H1 (cell line): ENCODE measurements at regions not wholly inside any gene's neighbourhood (a gene's known extent, or its start where the extent isn't known, plus 50 kb on each side); places are given as distances from the start of the nearest gene placed in this dataset.

Experiments used
- CTCF ChIA-PET: fragments of 300-600 bp; sonication (Branson Sonifier 250); formaldehyde crosslinking; loops from one replicate; lab custom pipeline; 2021; ENCODE audit not compliant: partially characterized antibody; lab: Charles Lee
- POLR2A ChIA-PET: fragments of 300-600 bp; sonication (Branson Sonifier 250); formaldehyde crosslinking; loops from one replicate; lab custom pipeline; 2021; ENCODE audit warnings: inconsistent platforms; ENCODE audit not compliant: partially characterized antibody; lab: Charles Lee
- DNase-seq, 2 experiments: peaks; one replicate each; pipeline versions ENCODE4 v3.0.0 to v3.0.0-alpha.2; 2010 to 2022; ENCODE audit warnings: low spot score in 2 of 2, low read depth in 1 of 2, mixed read lengths in 1 of 2
- FAIRE-seq: peaks from 2 replicates; lab custom pipeline; 2011; peaks lifted over from hg19 to GRCh38; lab: Jason Lieb, UNC
- H2AFZ ChIP-seq: 2 replicates; pipeline ENCODE4 v1.8.1; 2012; ENCODE audit warnings: low read length, inconsistent platforms
- H2AK5ac ChIP-seq: 2 replicates; pipeline ENCODE4 v1.6.1; 2013; ENCODE audit warnings: low read depth, low read length
- H2BK120ac ChIP-seq: replicated peaks from 2 replicates; pipeline ENCODE3; 2013; ENCODE audit warnings: low read depth, low read length, inconsistent platforms
- H2BK12ac ChIP-seq: 2 replicates; pipeline ENCODE4 v1.6.1; 2013; ENCODE audit warnings: low read depth, low read length
- H2BK15ac ChIP-seq: 2 replicates; pipeline ENCODE4 v1.6.1; 2013; ENCODE audit warnings: low read length
- H2BK20ac ChIP-seq: 2 replicates; pipeline ENCODE4 v1.6.1; 2013; ENCODE audit warnings: low read length
- H2BK5ac ChIP-seq: 2 replicates; pipeline ENCODE4 v1.6.1; 2013; ENCODE audit warnings: low read depth, low read length
- H3K14ac ChIP-seq: 2 replicates; pipeline ENCODE4 v1.6.1; 2013; ENCODE audit warnings: inconsistent platforms; ENCODE audit not compliant: insufficient read length
- H3K18ac ChIP-seq: 2 replicates; pipeline ENCODE4 v1.6.1; 2013; ENCODE audit warnings: low read length; ENCODE audit errors: extremely low read depth
- H3K23ac ChIP-seq: 2 replicates; pipeline ENCODE4 v1.6.1; 2013; ENCODE audit warnings: inconsistent platforms; ENCODE audit not compliant: insufficient read length
- H3K23me2 ChIP-seq: 2 replicates; pipeline ENCODE4 v1.6.1; 2013; ENCODE audit warnings: low read depth, low read length
- H3K27ac ChIP-seq: 2 replicates; pipeline ENCODE4 v1.6.1; 2011; ENCODE audit warnings: low read depth, low read length, inconsistent platforms
- H3K27me3 ChIP-seq, 4 experiments: replicated peaks in 1 of 4; 1 replicate in 1 of 4; 2 replicates in 3 of 4; pipeline versions ENCODE4 v1.6.1 to v1.8.1; 2011 to 2013; ENCODE audit warnings: low read length in 3 of 4, mild to moderate bottlenecking in 3 of 4, inconsistent platforms in 2 of 4, mixed read lengths in 2 of 4, moderate library complexity in 1 of 4; ENCODE audit not compliant: control insufficient read depth in 3 of 4, insufficient read depth in 3 of 4; ENCODE audit errors: extremely low read depth in 1 of 4
- H3K36me3 ChIP-seq, 4 experiments: 2 replicates each; pipeline versions ENCODE4 v1.6.1 to v1.8.1; 2011 to 2013; ENCODE audit warnings: mild to moderate bottlenecking in 4 of 4, low read length in 3 of 4, moderate library complexity in 2 of 4, control low read depth in 1 of 4, inconsistent platforms in 1 of 4; ENCODE audit not compliant: insufficient read depth in 4 of 4, control insufficient read depth in 2 of 4
- H3K4ac ChIP-seq: replicated peaks from 2 replicates; pipeline ENCODE3; 2013; ENCODE audit warnings: low read length, low read depth, mixed read lengths, inconsistent platforms; ENCODE audit not compliant: insufficient read length
- H3K4me1 ChIP-seq, 4 experiments: replicated peaks in 1 of 4; 1 replicate in 1 of 4; 2 replicates in 3 of 4; pipeline versions ENCODE4 v1.6.1 to v1.8.1; 2011 to 2013; ENCODE audit warnings: low read length in 3 of 4, inconsistent platforms in 2 of 4, mixed read lengths in 1 of 4; ENCODE audit not compliant: insufficient read depth in 4 of 4, control insufficient read depth in 3 of 4
- H3K4me2 ChIP-seq, 2 experiments: 2 replicates each; pipeline versions ENCODE4 v1.6.1 to v1.8.1; 2011 to 2013; ENCODE audit warnings: low read depth in 2 of 2, low read length in 2 of 2, control low read depth in 1 of 2, inconsistent platforms in 1 of 2, mild to moderate bottlenecking in 1 of 2; ENCODE audit not compliant: insufficient read depth in 1 of 2
- H3K4me3 ChIP-seq, 4 experiments: fragments of 200-600, 300-600 bp in 1 of 4; sonication (generic), shearing (Covaris generic), sonication (Bioruptor Twin) in 1 of 4; 2 replicates each; pipeline versions ENCODE4 v1.5.1 to v1.8.1; 2011 to 2016; ENCODE audit warnings: low read length in 4 of 4, low read depth in 3 of 4, control low read depth in 2 of 4, inconsistent platforms in 2 of 4, mild to moderate bottlenecking in 2 of 4, mixed read lengths in 1 of 4, moderate library complexity in 1 of 4; ENCODE audit not compliant: insufficient read depth in 2 of 4; ENCODE audit errors: extremely low read depth in 1 of 4
- H3K56ac ChIP-seq: replicated peaks from 2 replicates; pipeline ENCODE3; 2013; ENCODE audit warnings: low read depth, mild to moderate bottlenecking, mixed read lengths, low read length, inconsistent platforms; ENCODE audit not compliant: insufficient read length
- H3K79me1 ChIP-seq: 2 replicates; pipeline ENCODE4 v1.6.1; 2013; ENCODE audit warnings: low read depth, low read length, control low read depth
- H3K79me2 ChIP-seq, 2 experiments: 2 replicates each; pipeline versions ENCODE4 v1.6.1 to v1.8.1; 2012 to 2013; ENCODE audit warnings: low read length in 2 of 2, mild to moderate bottlenecking in 2 of 2, inconsistent platforms in 1 of 2; ENCODE audit not compliant: insufficient read depth in 2 of 2, control insufficient read depth in 1 of 2
- H3K9ac ChIP-seq, 4 experiments: replicated peaks in 1 of 4; 1 replicate in 1 of 4; 2 replicates in 3 of 4; pipeline versions ENCODE4 v1.6.1 to v1.8.1; 2011 to 2013; ENCODE audit warnings: low read depth in 3 of 4, low read length in 3 of 4, control low read depth in 2 of 4, mild to moderate bottlenecking in 2 of 4, moderate library complexity in 2 of 4, inconsistent platforms in 1 of 4; ENCODE audit errors: extremely low read depth in 1 of 4
- H3K9me3 ChIP-seq, 2 experiments: 2 replicates each; pipeline versions ENCODE4 v1.6.1 to v1.8.1; 2012 to 2013; ENCODE audit warnings: mild to moderate bottlenecking in 2 of 2, moderate library complexity in 2 of 2, control low read depth in 1 of 2, inconsistent platforms in 1 of 2, low read depth in 1 of 2, low read length in 1 of 2, mixed read lengths in 1 of 2; ENCODE audit not compliant: insufficient read depth in 2 of 2
- H4K20me1 ChIP-seq, 2 experiments: replicated peaks in 1 of 2; 2 replicates each; pipeline versions ENCODE3 to v1.8.1; 2011 to 2013; ENCODE audit warnings: inconsistent platforms in 2 of 2, low read length in 2 of 2, mild to moderate bottlenecking in 1 of 2; ENCODE audit not compliant: insufficient read depth in 2 of 2, control insufficient read depth in 1 of 2
- H4K5ac ChIP-seq: 2 replicates; pipeline ENCODE4 v1.6.1; 2013; ENCODE audit warnings: low read length, low read depth, mixed read lengths, inconsistent platforms; ENCODE audit not compliant: insufficient read length
- H4K8ac ChIP-seq: 2 replicates; pipeline ENCODE4 v1.8.0; 2013; ENCODE audit warnings: mild to moderate bottlenecking, moderate library complexity, low read length, inconsistent platforms; ENCODE audit not compliant: insufficient read depth; ENCODE audit errors: extremely low read depth
- H4K91ac ChIP-seq: replicated peaks from 2 replicates; pipeline ENCODE3; 2013; ENCODE audit warnings: low read length, mixed read lengths, inconsistent platforms; ENCODE audit not compliant: insufficient read length
- SAP30 ChIP-seq: fragments of 300-600 bp; sonication (generic); IDR thresholded peaks from 2 replicates; pipeline ENCODE4 v1.7.1; 2012; ENCODE audit warnings: low read length, moderate library complexity, mild to moderate bottlenecking, inconsistent platforms; ENCODE audit not compliant: insufficient read depth, insufficient replicate concordance

DNA sequence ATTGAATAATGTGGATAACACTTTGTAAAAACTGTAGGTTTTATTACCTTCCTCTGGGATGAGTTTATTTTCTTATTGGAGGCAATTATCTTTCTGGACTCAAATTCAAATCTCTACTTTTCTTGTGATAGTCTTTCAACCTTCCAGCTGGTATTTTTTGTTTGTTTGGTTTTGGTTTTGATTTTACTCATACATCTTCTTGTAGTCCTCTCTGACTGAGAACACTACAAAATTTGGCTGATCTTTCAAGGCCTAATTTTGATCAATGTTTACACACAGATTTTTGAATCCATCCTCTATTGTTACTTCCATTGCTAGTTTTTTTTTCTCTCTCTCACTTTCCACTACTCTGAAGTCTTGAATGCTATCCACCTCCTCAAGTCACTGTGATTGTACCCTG lies 303.8 kb upstream of the NECTIN3 start:
- H2AK5ac ChIP-seq, result no peak overlapping the region
- no peak overlapping the region for H2BK12ac ChIP-seq
- ChIA-PET CTCF (interaction anchor here (0.6 to 1.6 kb wide), 3 partner anchors 29 to 453 kb away, joined by 3 to 4 read pairs (median 3); no protein-coding TSS in a partner anchor), POLR2A (no interaction called here)
- no peak overlapping the region for H3K9ac ChIP-seq
- H3K4me1 ChIP-seq, result no peaks in the 10 kb centered on the region
- no peak overlapping the region for H3K4ac ChIP-seq
- H3K4me2 ChIP-seq, result no peak overlapping the region
- H2BK5ac ChIP-seq, result no peak overlapping the region
- FAIRE-seq (no peak), DNase-seq (no peak)
- H2AFZ ChIP-seq, result no peak overlapping the region
- no peak overlapping the region for H3K18ac ChIP-seq
- H3K27ac ChIP-seq, result no peak overlapping the region
- no peak overlapping the region for H2BK15ac ChIP-seq
- H3K27me3 ChIP-seq, result peaks cover 0 to 1% (median 0%) of the 10 kb centered on the region in 4 experiments; a peak in 1 of 7 replicates
- H3K23ac ChIP-seq, result no peak overlapping the region
- H3K23me2 ChIP-seq, result no peaks in the 10 kb centered on the region
- H2BK20ac ChIP-seq, result no peak overlapping the region
- H4K20me1 ChIP-seq, result no peaks in the 10 kb centered on the region
- no peak overlapping the region for H3K56ac ChIP-seq
- no peaks in the 10 kb centered on the region for H3K79me1 ChIP-seq
- H4K91ac ChIP-seq, result no peak overlapping the region
- H3K79me2 ChIP-seq, result no peaks in the 10 kb centered on the region
- H4K5ac ChIP-seq, result no peak overlapping the region
- H3K36me3 ChIP-seq, result no peaks in the 10 kb centered on the region; a peak in 1 of 8 replicates
- peaks cover 7 to 8% of the 10 kb centered on the region in 2 experiments; a peak in 3 of 4 replicates for H3K9me3 ChIP-seq
- H2BK120ac ChIP-seq, result no peak overlapping the region
- no peak overlapping the region for H4K8ac ChIP-seq
- no peak overlapping the region for H3K4me3 ChIP-seq
- no peak overlapping the region for H3K14ac ChIP-seq
- TF ChIP-seq SAP30, result no peak
